ENCODE measurements at regions not wholly inside any gene's neighbourhood (a gene's known extent, or its start where the extent isn't known, plus 50 kb on each side); places are given as distances from the start of the nearest gene placed in this dataset.

DNA sequence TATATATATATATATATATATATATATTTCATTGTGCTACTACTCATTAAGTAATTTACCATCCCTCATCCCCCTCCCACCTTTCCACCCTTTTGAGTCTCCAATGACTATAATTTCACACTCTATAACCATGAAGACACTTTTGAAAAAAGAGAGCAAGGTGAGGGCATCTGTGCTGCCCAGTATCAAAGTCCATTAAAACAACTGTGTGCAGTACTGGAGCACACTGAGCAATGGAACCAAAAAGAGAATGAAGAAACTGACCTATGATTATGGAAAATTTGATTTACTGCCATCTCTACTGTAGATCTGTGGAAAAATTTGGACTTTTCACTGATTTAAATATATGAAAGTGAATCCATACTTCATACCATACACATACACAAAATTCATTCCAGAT, 217.9 kb downstream of the COL4A1 start:
- TF ChIP-seq POLR2A (IDR thresholded peaks at IDR 0.05) (no peak), POLR2AphosphoS5 (IDR thresholded peaks at IDR 0.05) (no peak), EP300 (IDR thresholded peaks at IDR 0.05) (no peak)
- TF ChIP-seq, protein P1, sequence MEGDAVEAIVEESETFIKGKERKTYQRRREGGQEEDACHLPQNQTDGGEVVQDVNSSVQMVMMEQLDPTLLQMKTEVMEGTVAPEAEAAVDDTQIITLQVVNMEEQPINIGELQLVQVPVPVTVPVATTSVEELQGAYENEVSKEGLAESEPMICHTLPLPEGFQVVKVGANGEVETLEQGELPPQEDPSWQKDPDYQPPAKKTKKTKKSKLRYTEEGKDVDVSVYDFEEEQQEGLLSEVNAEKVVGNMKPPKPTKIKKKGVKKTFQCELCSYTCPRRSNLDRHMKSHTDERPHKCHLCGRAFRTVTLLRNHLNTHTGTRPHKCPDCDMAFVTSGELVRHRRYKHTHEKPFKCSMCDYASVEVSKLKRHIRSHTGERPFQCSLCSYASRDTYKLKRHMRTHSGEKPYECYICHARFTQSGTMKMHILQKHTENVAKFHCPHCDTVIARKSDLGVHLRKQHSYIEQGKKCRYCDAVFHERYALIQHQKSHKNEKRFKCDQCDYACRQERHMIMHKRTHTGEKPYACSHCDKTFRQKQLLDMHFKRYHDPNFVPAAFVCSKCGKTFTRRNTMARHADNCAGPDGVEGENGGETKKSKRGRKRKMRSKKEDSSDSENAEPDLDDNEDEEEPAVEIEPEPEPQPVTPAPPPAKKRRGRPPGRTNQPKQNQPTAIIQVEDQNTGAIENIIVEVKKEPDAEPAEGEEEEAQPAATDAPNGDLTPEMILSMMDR (IDR thresholded peaks at IDR 0.05): no peak

Measured in gastroesophageal sphincter (tissue), 3 donors.